H9 (cell line): ENCODE measurements at regions not wholly inside any gene's neighbourhood (a gene's known extent, or its start where the extent isn't known, plus 50 kb on each side); places are given as distances from the start of the nearest gene placed in this dataset.

Source experiments
- DNase-seq: peaks from one replicate; pipeline ENCODE4 v3.0.0-alpha.2; 2017
- H2AFZ ChIP-seq: one replicate; pipeline ENCODE4 v1.6.1; 2013; ENCODE audit warnings: mild to moderate bottlenecking, low read length, control low read depth, moderate library complexity
- H2AK5ac ChIP-seq: 2 replicates; pipeline ENCODE4 v1.6.1; 2013; ENCODE audit warnings: low read length, control low read depth, mixed read lengths; ENCODE audit not compliant: insufficient read length
- H2BK120ac ChIP-seq: one replicate; pipeline ENCODE4 v1.6.1; 2013; ENCODE audit warnings: low read depth, mild to moderate bottlenecking, low read length, control low read depth, inconsistent platforms; ENCODE audit not compliant: poor library complexity, severe bottlenecking
- H2BK12ac ChIP-seq: 2 replicates; pipeline ENCODE4 v1.6.1; 2013; ENCODE audit warnings: low read length, control low read depth, mixed read lengths, low read depth; ENCODE audit not compliant: insufficient read length
- H2BK15ac ChIP-seq: 2 replicates; pipeline ENCODE4 v1.6.1; 2013; ENCODE audit warnings: low read depth, low read length, control low read depth
- H2BK20ac ChIP-seq: one replicate; pipeline ENCODE4 v1.6.1; 2013; ENCODE audit warnings: low read depth, mild to moderate bottlenecking, low read length, control low read depth, inconsistent platforms; ENCODE audit not compliant: poor library complexity, severe bottlenecking
- H2BK5ac ChIP-seq: 2 replicates; pipeline ENCODE4 v1.6.1; 2013; ENCODE audit warnings: low read length, control low read depth, mixed read lengths; ENCODE audit not compliant: insufficient read length
- H3K14ac ChIP-seq: 2 replicates; pipeline ENCODE4 v1.6.1; 2013; ENCODE audit warnings: low read length, control low read depth; ENCODE audit not compliant: insufficient read depth
- H3K18ac ChIP-seq: 2 replicates; pipeline ENCODE4 v1.6.1; 2013; ENCODE audit warnings: low read depth, mild to moderate bottlenecking, mixed read lengths, low read length, control low read depth; ENCODE audit not compliant: insufficient read length
- H3K23ac ChIP-seq: 2 replicates; pipeline ENCODE4 v1.6.1; 2013; ENCODE audit warnings: low read length, control low read depth, mixed read lengths, low read depth; ENCODE audit not compliant: insufficient read length
- H3K23me2 ChIP-seq: 2 replicates; pipeline ENCODE4 v1.6.1; 2013; ENCODE audit warnings: low read depth, mild to moderate bottlenecking, mixed read lengths, low read length, control low read depth; ENCODE audit not compliant: insufficient read length, poor library complexity, severe bottlenecking
- H3K27ac ChIP-seq: 2 replicates; pipeline ENCODE4 v1.5.1; 2013; ENCODE audit warnings: low read length, control low read depth, mixed read lengths, low read depth; ENCODE audit not compliant: insufficient read length
- H3K27me3 ChIP-seq: 2 replicates; pipeline ENCODE4 v1.6.1; 2013; ENCODE audit warnings: low read length, control low read depth, inconsistent platforms; ENCODE audit not compliant: insufficient read depth
- H3K4ac ChIP-seq: 2 replicates; pipeline ENCODE4 v1.6.1; 2013; ENCODE audit warnings: low read depth, mild to moderate bottlenecking, control low read depth, inconsistent platforms, low read length, moderate library complexity
- H3K4me1 ChIP-seq: 2 replicates; pipeline ENCODE4 v1.6.1; 2013; ENCODE audit warnings: low read length, control low read depth, inconsistent platforms; ENCODE audit not compliant: insufficient read depth
- H3K4me2 ChIP-seq: 2 replicates; pipeline ENCODE4 v1.6.1; 2013; ENCODE audit warnings: low read length, control low read depth, mixed read lengths; ENCODE audit not compliant: insufficient read length, insufficient read depth
- H3K56ac ChIP-seq: 2 replicates; pipeline ENCODE4 v1.6.1; 2013; ENCODE audit warnings: low read depth, mild to moderate bottlenecking, mixed read lengths, low read length, control low read depth; ENCODE audit not compliant: insufficient read length
- H3K79me1 ChIP-seq: 2 replicates; pipeline ENCODE4 v1.6.1; 2013; ENCODE audit warnings: low read depth, mild to moderate bottlenecking, moderate library complexity, low read length, control low read depth, inconsistent platforms; ENCODE audit not compliant: insufficient read depth, poor library complexity, severe bottlenecking
- H3K79me2 ChIP-seq: 2 replicates; pipeline ENCODE4 v1.6.1; 2013; ENCODE audit warnings: low read length, control low read depth, inconsistent platforms; ENCODE audit not compliant: insufficient read depth
- H3K9ac ChIP-seq: 2 replicates; pipeline ENCODE4 v1.6.1; 2013; ENCODE audit warnings: low read length, control low read depth, mixed read lengths; ENCODE audit not compliant: insufficient read length; ENCODE audit errors: extremely low read depth
- H3K9me3 ChIP-seq: one replicate; pipeline ENCODE4 v1.6.1; 2013; ENCODE audit warnings: low read depth, low read length, inconsistent platforms; ENCODE audit not compliant: control insufficient read depth
- H3T11ph ChIP-seq: one replicate; pipeline ENCODE4 v1.6.1; 2013; ENCODE audit warnings: mild to moderate bottlenecking, low read length, control low read depth, inconsistent platforms
- H4K20me1 ChIP-seq: one replicate; pipeline ENCODE4 v1.6.1; 2013; ENCODE audit not compliant: control insufficient read depth, insufficient read length, insufficient read depth
- H4K5ac ChIP-seq: 2 replicates; pipeline ENCODE4 v1.6.1; 2013; ENCODE audit warnings: low read depth, mild to moderate bottlenecking, mixed read lengths, low read length, control low read depth; ENCODE audit not compliant: insufficient read length
- H4K8ac ChIP-seq: replicated peaks from 2 replicates; pipeline ENCODE4 v1.6.1; 2013; ENCODE audit warnings: low read length, control low read depth, mixed read lengths, low read depth; ENCODE audit not compliant: insufficient read length
- H4K91ac ChIP-seq: 2 replicates; pipeline ENCODE4 v1.6.1; 2013; ENCODE audit warnings: low read depth, mild to moderate bottlenecking, moderate library complexity, mixed read lengths, low read length, control low read depth; ENCODE audit not compliant: insufficient read length
- H3K27ac Mint-ChIP-seq, 3 experiments: 2 replicates in 2 of 3; 3 replicates in 1 of 3; pipeline ENCODE4 v1.8.0; 2020 to 2021; ENCODE audit warnings: mixed read lengths in 3 of 3, mild to moderate bottlenecking in 1 of 3, moderate library complexity in 1 of 3
- H3K27me3 Mint-ChIP-seq: 2 replicates; pipeline ENCODE4 v1.8.0; 2021; ENCODE audit warnings: low read depth, mild to moderate bottlenecking, moderate library complexity, mixed read lengths
- H3K36me3 Mint-ChIP-seq, 3 experiments: 2 replicates in 2 of 3; 3 replicates in 1 of 3; pipeline ENCODE4 v1.8.0; 2020 to 2021; ENCODE audit warnings: low read depth in 3 of 3, mixed read lengths in 3 of 3; ENCODE audit not compliant: insufficient read depth in 1 of 3
- H3K4me1 Mint-ChIP-seq, 2 experiments: 2 replicates each; pipeline ENCODE4 v1.8.0; 2020; ENCODE audit warnings: mixed read lengths in 2 of 2
- H3K4me3 Mint-ChIP-seq, 2 experiments: 2 replicates in 1 of 2; 3 replicates in 1 of 2; pipeline ENCODE4 v1.8.0; 2020 to 2021; ENCODE audit warnings: mild to moderate bottlenecking in 2 of 2, mixed read lengths in 2 of 2, moderate library complexity in 1 of 2
- H3K9me3 Mint-ChIP-seq, 2 experiments: 2 replicates in 1 of 2; 3 replicates in 1 of 2; pipeline ENCODE4 v1.8.0; 2020; ENCODE audit warnings: mild to moderate bottlenecking in 2 of 2, mixed read lengths in 2 of 2, moderate library complexity in 1 of 2
- CTCF ChIP-seq: fragments of 200-600 bp; sonication (generic); conservative IDR thresholded peaks from 3 replicates; pipeline ENCODE4 v1.8.0; 2021; ENCODE audit warnings: antibody characterized with exemption, mild to moderate bottlenecking
- WGBS: extraction: QIAGEN DNeasy Blood & Tissue Kit; methylation state at CpG from one replicate; pipeline ENCODE4 v1.1.7; 2013; ENCODE audit warnings: missing lambda C conversion rate, low lambda C conversion rate, mixed read lengths; ENCODE audit not compliant: insufficient read length; ENCODE audit errors: extremely low coverage; 5-methylcytosine and 5-hydroxymethylcytosine counted together

GRCh38 chr20:51935003-51935358, 132.7 kb upstream of the SALL4 start:
- Histone ChIP-seq H3K4ac (no peak overlapping the region), H3T11ph (no peak overlapping the region), H4K8ac (no peak overlapping the region), H3K14ac (no peak overlapping the region), H3K56ac (no peak overlapping the region), H2AK5ac (no peak overlapping the region), H4K5ac (no peak overlapping the region), H2BK5ac (no peak overlapping the region), H3K9me3 (no peaks in the 10 kb centered on the region), H4K91ac (no peak overlapping the region), H3K27me3 (no peaks in the 10 kb centered on the region), H3K23ac (no peak overlapping the region), H2BK20ac (no peak overlapping the region), H3K18ac (no peak overlapping the region), H2AFZ (no peak overlapping the region), H3K27ac (no peak overlapping the region), H3K4me1 (no peaks in the 10 kb centered on the region), H4K20me1 (no peaks in the 10 kb centered on the region), H2BK120ac (no peak overlapping the region), H3K9ac (no peak overlapping the region), H2BK15ac (no peak overlapping the region), H3K79me2 (no peaks in the 10 kb centered on the region), H2BK12ac (no peak overlapping the region), H3K23me2 (no peaks in the 10 kb centered on the region), H3K79me1 (no peaks in the 10 kb centered on the region), H3K4me2 (no peak overlapping the region)
- H3K27me3 Mint-ChIP-seq = no peaks in the 10 kb centered on the region
- no peak for DNase-seq
- peak overlapping the region in 2 of 3 experiments; percentile 32 to 70; a peak in 2 of 7 replicates for H3K27ac Mint-ChIP-seq
- TF ChIP-seq CTCF = no peak
- WGBS = no CpG with 5 or more reads among the region's 4 CpGs
- no peaks in the 10 kb centered on the region for H3K9me3 Mint-ChIP-seq
- no peak overlapping the region for H3K4me3 Mint-ChIP-seq
- H3K4me1 Mint-ChIP-seq = peaks cover 10 to 18% of the 10 kb centered on the region in 2 experiments
- H3K36me3 Mint-ChIP-seq = no peaks in the 10 kb centered on the region
